CD4-positive, alpha-beta T cell treated with Interleukin-4 for 4 hours (primary cell): ENCODE measurements at regions not wholly inside any gene's neighbourhood (a gene's known extent, or its start where the extent isn't known, plus 50 kb on each side); places are given as distances from the start of the nearest gene placed in this dataset.

Experiments
- DNase-seq: peaks from one replicate; pipeline ENCODE4 v3.0.0-alpha.2; 2020

GRCh38 chr1:239322369-239322768 is 64.0 kb upstream of the CHRM3 start:
- no peak for DNase-seq

GRCh38 chr1:239321877-239322276 is 64.5 kb upstream of the CHRM3 start:
- no peak for DNase-seq

GRCh38 chr1:239317948-239318347 is 68.4 kb upstream of the CHRM3 start:
- DNase-seq: no peak

- no peak for DNase-seq
Observed at GRCh38 chr1:239315631-239316217, 70.6 kb upstream of the CHRM3 start.

- DNase-seq: no peak
Observed at GRCh38 chr1:239311331-239311730, 75.0 kb upstream of the CHRM3 start.

- DNase-seq: no peak
Observed at GRCh38 chr1:239308701-239309333, 77.6 kb upstream of the CHRM3 start.

- no peak for DNase-seq
Observed at GRCh38 chr1:239307886-239308285, 78.5 kb upstream of the CHRM3 start.

- no peak for DNase-seq
Observed at GRCh38 chr1:239306426-239306825, 79.9 kb upstream of the CHRM3 start.

- DNase-seq: no peak
Observed at GRCh38 chr1:239303289-239303688, 83.1 kb upstream of the CHRM3 start.

GRCh38 chr1:239302696-239303095 is 83.7 kb upstream of the CHRM3 start:
- DNase-seq: no peak

GRCh38 chr1:239301251-239301650 is 85.1 kb upstream of the CHRM3 start:
- DNase-seq: no peak

GRCh38 chr1:239297910-239298309 is 88.5 kb upstream of the CHRM3 start:
- DNase-seq: no peak

- DNase-seq: no peak
Observed at GRCh38 chr1:239293350-239294110, 92.8 kb upstream of the CHRM3 start.

- DNase-seq: no peak
Observed at GRCh38 chr1:239288820-239289554, 97.4 kb upstream of the CHRM3 start.

- no peak for DNase-seq
Observed at GRCh38 chr1:239287296-239287695, 99.1 kb upstream of the CHRM3 start.

GRCh38 chr1:239283216-239283615 is 103.2 kb upstream of the CHRM3 start:
- no peak for DNase-seq

GRCh38 chr1:239282411-239282810 is 104.0 kb upstream of the CHRM3 start:
- no peak for DNase-seq

- DNase-seq: no peak
Observed at GRCh38 chr1:239276051-239276450, 110.3 kb upstream of the CHRM3 start.

GRCh38 chr1:239274242-239274830 is 112.0 kb upstream of the CHRM3 start:
- no peak for DNase-seq

- no peak for DNase-seq
Observed at GRCh38 chr1:239270509-239270908, 115.9 kb upstream of the CHRM3 start.

GRCh38 chr1:239269706-239270105 is 116.7 kb upstream of the CHRM3 start:
- no peak for DNase-seq

GRCh38 chr1:239268941-239269340 is 117.4 kb upstream of the CHRM3 start:
- no peak for DNase-seq

GRCh38 chr1:239268007-239268406 is 118.4 kb upstream of the CHRM3 start:
- DNase-seq: no peak
